ENCODE measurements at regions not wholly inside any gene's neighbourhood (a gene's known extent, or its start where the extent isn't known, plus 50 kb on each side); places are given as distances from the start of the nearest gene placed in this dataset.

- TF ChIP-seq YY1 (IDR thresholded peaks at IDR 0.05; ENCODE audit: low read depth) (no peak), FOXM1 (IDR thresholded peaks at IDR 0.05; ENCODE audit: borderline replicate concordance, low read depth) (no peak), USF1 (IDR thresholded peaks at IDR 0.05) (no peak), CEBPB (IDR thresholded peaks at IDR 0.05) (no peak), EP300 (IDR thresholded peaks at IDR 0.05; ENCODE audit: borderline replicate concordance) (no peak), NFIC (IDR thresholded peaks at IDR 0.05) (no peak), REST (IDR thresholded peaks at IDR 0.05; ENCODE audit: low read depth) (no peak), EGR1 (IDR thresholded peaks at IDR 0.05) (no peak), TEAD4 (IDR thresholded peaks at IDR 0.05) (no peak), TAF1 (IDR thresholded peaks at IDR 0.05; ENCODE audit: low read depth) (no peak), TCF12 (IDR thresholded peaks at IDR 0.05; ENCODE audit: low read depth) (no peak), CREB1 (IDR thresholded peaks at IDR 0.05; ENCODE audit: low read depth) (no peak), ZBTB7A (IDR thresholded peaks at IDR 0.05; ENCODE audit: low read depth) (no peak)
Observed at GRCh38 chr1:57536749-57537423, 113.0 kb upstream of the DAB1 start.

- TF ChIP-seq TEAD4 (IDR thresholded peaks at IDR 0.05) (no peak), RAD21 (IDR thresholded peaks at IDR 0.05; ENCODE audit: low read depth) (no peak)
Observed at GRCh38 chr1:57532299-57532698, 108.4 kb upstream of the DAB1 start.

GRCh38 chr1:57530206-57530910, 106.5 kb upstream of the DAB1 start:
- TF ChIP-seq TAF1 (IDR thresholded peaks at IDR 0.05; ENCODE audit: low read depth) (no peak), MAX (IDR thresholded peaks at IDR 0.05) (no peak), CEBPB (IDR thresholded peaks at IDR 0.05) (no peak), REST (IDR thresholded peaks at IDR 0.05; ENCODE audit: low read depth) (no peak)

GRCh38 chr1:57522575-57522974, 98.7 kb upstream of the DAB1 start:
- TF ChIP-seq CEBPB (IDR thresholded peaks at IDR 0.05), result no peak
- no peak for TF ChIP-seq RAD21 (IDR thresholded peaks at IDR 0.05; ENCODE audit: low read depth)
- no peak for TF ChIP-seq USF1 (IDR thresholded peaks at IDR 0.05)
- no peak for TF ChIP-seq EGR1 (IDR thresholded peaks at IDR 0.05)
- TF ChIP-seq EP300 (IDR thresholded peaks at IDR 0.05; ENCODE audit: borderline replicate concordance), result no peak
- no peak for TF ChIP-seq FOXM1 (IDR thresholded peaks at IDR 0.05; ENCODE audit: borderline replicate concordance, low read depth)

GRCh38 chr1:57520743-57521515, 97.1 kb upstream of the DAB1 start:
- TF ChIP-seq RAD21 (IDR thresholded peaks at IDR 0.05; ENCODE audit: low read depth), result no peak
- TF ChIP-seq NFIC (IDR thresholded peaks at IDR 0.05), result no peak
- no peak for TF ChIP-seq CEBPB (IDR thresholded peaks at IDR 0.05)
- no peak for TF ChIP-seq USF1 (IDR thresholded peaks at IDR 0.05)
- TF ChIP-seq ZBTB7A (IDR thresholded peaks at IDR 0.05; ENCODE audit: low read depth), result no peak
- TF ChIP-seq TEAD4 (IDR thresholded peaks at IDR 0.05), result no peak
- no peak for TF ChIP-seq YY1 (IDR thresholded peaks at IDR 0.05; ENCODE audit: low read depth)
- no peak for TF ChIP-seq TCF12 (IDR thresholded peaks at IDR 0.05; ENCODE audit: low read depth)
- TF ChIP-seq EGR1 (IDR thresholded peaks at IDR 0.05), result no peak
- no peak for TF ChIP-seq FOXM1 (IDR thresholded peaks at IDR 0.05; ENCODE audit: borderline replicate concordance, low read depth)
- no peak for TF ChIP-seq MAX (IDR thresholded peaks at IDR 0.05)
- no peak for TF ChIP-seq EP300 (IDR thresholded peaks at IDR 0.05; ENCODE audit: borderline replicate concordance)
- no peak for TF ChIP-seq CREB1 (IDR thresholded peaks at IDR 0.05; ENCODE audit: low read depth)

Data from Ishikawa (cell line).